Left cardiac atrium (tissue), 4 donors: ENCODE measurements at regions not wholly inside any gene's neighbourhood (a gene's known extent, or its start where the extent isn't known, plus 50 kb on each side); places are given as distances from the start of the nearest gene placed in this dataset.
A peak's percentile ranks its signal among the peaks of the same experiment; 100 is the strongest.
"Not testable (repeated sequence)": the region's sequence is repeated elsewhere in the genome, so short reads cannot be mapped to it uniquely, and the experiment has no call there.

ENCODE experiments used
- ATAC-seq, 2 donors: fragments of 200-7000 bp; cut with Tn5 transposase; one replicate each; pipeline ENCODE4 v1.9.1; 2020; ENCODE audit warnings: mild to moderate bottlenecking in 2 of 2, moderate library complexity in 2 of 2
- DNase-seq: peaks from one replicate; pipeline ENCODE4 v3.0.0-alpha.2; 2020
- intact Hi-C, 2 donors: fragments of 100-400 bp; cut with DNase I; formaldehyde crosslinking; loops; one replicate each; pipeline versions ENCODE4 v1.14.1 to v1.15.1; 2022 to 2023
- microRNA-seq, 2 donors: library from miRNA; unstranded; fragments of <30 nt; microRNA quantifications; one replicate each; pipeline ENCODE4 v1.2.0, GENCODE V29; 2020
- donor health status: DM: no; HTN: yes; CAD: no.
- donor health status: DM: no; HTN: yes; CAD: no; lungs with severe emphysema.
- donor health status: DM: yes; HTN: yes; CAD: no.
- donor health status: Dilated cardiomyopathy.

- intact Hi-C loops, result no loop called here
- no peak for DNase-seq
- ATAC-seq, result no peak
Observed at GRCh38 chr4:86512631-86513030, 81.5 kb upstream of the PTPN13 start.

- DNase-seq, intact Hi-C loops, ATAC-seq: not testable (repeated sequence)
Observed at GRCh38 chr4:86515963-86516362, 78.2 kb upstream of the PTPN13 start.

GRCh38 chr4:86521373-86521969 lies 72.6 kb upstream of the PTPN13 start:
- intact Hi-C loops, result no loop called here
- DNase-seq, result no peak
- no peak for ATAC-seq

- ATAC-seq (no peak), DNase-seq (no peak)
- intact Hi-C loops, result no loop called here
Observed at GRCh38 chr4:86522349-86522748, 71.8 kb upstream of the PTPN13 start.

- DNase-seq (no peak), ATAC-seq (no peak)
Observed at GRCh38 chr4:86523333-86523732, 70.8 kb upstream of the PTPN13 start.

GRCh38 chr4:86527713-86528112 lies 66.4 kb upstream of the PTPN13 start:
- DNase-seq, intact Hi-C loops, ATAC-seq: not testable (repeated sequence)

More at GRCh38 chr4:86523333-86523732, 70.8 kb upstream of the PTPN13 start:
- intact Hi-C loops, result no loop called here

GRCh38 chr4:86529436-86529835 lies 64.7 kb upstream of the PTPN13 start:
- intact Hi-C loops, result no loop called here
- no peak for ATAC-seq
- DNase-seq, result no peak

GRCh38 chr4:86530183-86530582 lies 63.9 kb upstream of the PTPN13 start:
- no peak for ATAC-seq
- intact Hi-C loops, result no loop called here
- DNase-seq, result no peak

- no peak for DNase-seq
- intact Hi-C loops, result no loop called here
- ATAC-seq, result no peak
Observed at GRCh38 chr4:86531440-86531839, 62.7 kb upstream of the PTPN13 start.

GRCh38 chr4:86532851-86533250 lies 61.3 kb upstream of the PTPN13 start:
- ATAC-seq (no peak), DNase-seq (no peak)
- intact Hi-C loops, result no loop called here

GRCh38 chr4:86536151-86536550 lies 58.0 kb upstream of the PTPN13 start:
- intact Hi-C loops, result no loop called here
- DNase-seq, result no peak
- ATAC-seq, result no peak

GRCh38 chr4:86542319-86543027 lies 51.6 kb upstream of the PTPN13 start:
- ATAC-seq (no peak), DNase-seq (no peak)
- intact Hi-C loops, result no loop called here

GRCh38 chr4:86543080-86543479 lies 51.0 kb upstream of the PTPN13 start:
- intact Hi-C loops, result no loop called here

GRCh38 chr4:86543560-86544309 lies 50.4 kb upstream of the PTPN13 start:
- ATAC-seq, result peak in 1 of 2 donors; percentile 65
- no peak for DNase-seq
- intact Hi-C loops, result no loop called here

More at GRCh38 chr4:86543080-86543479, 51.0 kb upstream of the PTPN13 start:
- ATAC-seq (no peak), DNase-seq (no peak)

GRCh38 chr4:86544310-86544966 lies 49.7 kb upstream of the PTPN13 start:
- DNase-seq (no peak), ATAC-seq (no peak)
- intact Hi-C loops, result no loop called here

Small RNAs in the stretch of these regions (microRNA-seq; reads per million reads assigned to microRNA genes)
- 0 to 0.27 reads per million in 2 donors for gene MIR4452
